IPS-15b (cell line): ENCODE measurements at regions not wholly inside any gene's neighbourhood (a gene's known extent, or its start where the extent isn't known, plus 50 kb on each side); places are given as distances from the start of the nearest gene placed in this dataset.
"Not testable (repeated sequence)": the region's sequence is repeated elsewhere in the genome, so short reads cannot be mapped to it uniquely, and the experiment has no call there.

Experiments
- H3K27me3 ChIP-seq: one replicate; pipeline ENCODE4 v1.6.1; 2013; ENCODE audit warnings: low read length; ENCODE audit not compliant: control insufficient read depth, insufficient read depth
- H3K36me3 ChIP-seq: one replicate; pipeline ENCODE4 v1.6.1; 2013; ENCODE audit warnings: low read length; ENCODE audit not compliant: control insufficient read depth, insufficient read depth
- H3K4me1 ChIP-seq: one replicate; pipeline ENCODE4 v1.6.1; 2013; ENCODE audit warnings: mild to moderate bottlenecking, low read length; ENCODE audit not compliant: control insufficient read depth, insufficient read depth
- H3K4me3 ChIP-seq: one replicate; pipeline ENCODE4 v1.5.1; 2013; ENCODE audit warnings: low read depth, low read length
- H3K9ac ChIP-seq: one replicate; pipeline ENCODE4 v1.6.1; 2013; ENCODE audit warnings: low read depth, mild to moderate bottlenecking, low read length
- H3K9me3 ChIP-seq: one replicate; pipeline ENCODE4 v1.6.1; 2013; ENCODE audit warnings: mild to moderate bottlenecking, low read length; ENCODE audit not compliant: control insufficient read depth, insufficient read depth

DNA sequence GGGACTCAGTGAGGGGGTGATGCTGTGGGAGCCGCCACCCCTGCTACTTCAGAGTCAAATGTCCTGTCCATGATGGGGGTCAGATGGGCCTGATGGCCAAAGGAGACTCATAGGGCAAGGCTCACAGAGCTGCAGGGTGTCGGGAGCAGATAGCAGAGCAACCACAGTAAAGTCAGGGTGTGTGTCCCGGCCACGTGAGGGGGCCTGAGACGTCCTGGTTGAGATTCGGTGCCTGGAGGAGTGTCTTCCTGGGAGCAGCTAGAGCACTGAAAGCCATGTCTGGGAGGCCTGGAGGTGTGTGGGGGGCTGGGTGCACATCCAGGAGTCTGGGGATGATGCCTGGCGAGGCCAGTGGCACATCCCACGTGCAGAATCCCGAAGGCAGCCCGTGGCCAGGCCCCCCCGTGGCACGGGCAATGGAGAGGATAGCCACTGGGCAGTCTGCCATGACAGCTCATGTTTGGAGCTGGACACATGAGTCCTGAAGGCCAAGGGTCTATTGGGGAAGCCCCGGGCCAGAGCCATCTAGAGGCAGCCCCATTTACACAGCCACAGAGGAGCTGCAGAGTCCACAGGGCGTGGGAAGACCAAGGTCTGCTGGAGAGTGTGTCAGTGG is 308.0 kb upstream of the SFSWAP start:
- no peak overlapping the region for H3K4me3 ChIP-seq
- no peak overlapping the region for H3K9ac ChIP-seq
- H3K4me1 ChIP-seq = no peaks in the 10 kb centered on the region
- H3K36me3 ChIP-seq = no peaks in the 10 kb centered on the region
- H3K9me3 ChIP-seq = no peaks in the 10 kb centered on the region
- no peaks in the 10 kb centered on the region for H3K27me3 ChIP-seq

- no peak overlapping the region for H3K4me3 ChIP-seq
- no peak overlapping the region for H3K9ac ChIP-seq
- H3K9me3 ChIP-seq = no peaks in the 10 kb centered on the region
- H3K36me3 ChIP-seq = no peaks in the 10 kb centered on the region
- H3K27me3 ChIP-seq = no peaks in the 10 kb centered on the region
- no peaks in the 10 kb centered on the region for H3K4me1 ChIP-seq
These were observed 307.2 kb upstream of the SFSWAP start for GRCh38 chr12:131403676-131404075.

DNA sequence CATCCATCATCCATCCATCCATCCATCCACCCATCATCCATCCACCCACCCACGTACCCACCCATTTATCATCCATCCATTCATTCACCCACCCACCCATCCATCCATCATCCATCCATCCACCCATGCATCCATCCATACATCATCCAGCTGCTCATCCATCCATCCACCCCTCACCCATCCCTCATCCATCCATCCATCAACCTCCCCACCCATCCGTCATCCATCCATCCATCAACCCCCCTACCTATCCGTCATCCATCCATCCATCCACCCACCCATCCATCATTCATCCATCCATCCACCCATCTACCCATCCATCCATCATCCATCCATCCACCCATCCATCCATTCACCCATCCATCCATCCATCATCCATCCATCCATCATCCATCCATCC is 306.2 kb upstream of the SFSWAP start:
- Histone ChIP-seq H3K27me3 (no peaks in the 10 kb centered on the region), H3K4me1 (no peaks in the 10 kb centered on the region), H3K4me3 (no peak overlapping the region), H3K9ac (no peak overlapping the region), H3K9me3 (no peaks in the 10 kb centered on the region), H3K36me3 (no peaks in the 10 kb centered on the region)

GRCh38 chr12:131407221-131408035 is 303.5 kb upstream of the SFSWAP start:
- no peaks in the 10 kb centered on the region for H3K27me3 ChIP-seq
- H3K9me3 ChIP-seq = no peaks in the 10 kb centered on the region
- H3K9ac ChIP-seq = no peak overlapping the region
- no peaks in the 10 kb centered on the region for H3K4me1 ChIP-seq
- no peaks in the 10 kb centered on the region for H3K36me3 ChIP-seq
- no peak overlapping the region for H3K4me3 ChIP-seq

DNA sequence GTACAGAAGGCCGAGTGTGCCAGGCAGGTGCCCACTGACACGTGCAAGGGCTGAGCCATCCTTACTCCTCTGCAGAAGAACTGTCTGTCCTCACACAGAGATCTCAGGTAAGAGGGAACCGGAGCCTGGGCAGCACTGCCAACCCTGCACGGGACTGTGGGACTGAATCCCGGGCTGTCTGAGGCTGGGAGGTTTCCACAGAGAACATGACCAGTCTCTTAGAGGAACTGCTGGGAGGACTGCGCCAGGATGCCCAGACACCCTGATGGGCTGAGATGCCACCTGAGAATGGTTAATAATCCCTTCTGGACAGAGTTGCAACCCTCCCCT is 302.9 kb upstream of the SFSWAP start:
- H3K36me3 ChIP-seq = no peaks in the 10 kb centered on the region
- H3K4me1 ChIP-seq = no peaks in the 10 kb centered on the region
- no peak overlapping the region for H3K9ac ChIP-seq
- no peak overlapping the region for H3K4me3 ChIP-seq
- H3K9me3 ChIP-seq = no peaks in the 10 kb centered on the region
- H3K27me3 ChIP-seq = no peaks in the 10 kb centered on the region

DNA sequence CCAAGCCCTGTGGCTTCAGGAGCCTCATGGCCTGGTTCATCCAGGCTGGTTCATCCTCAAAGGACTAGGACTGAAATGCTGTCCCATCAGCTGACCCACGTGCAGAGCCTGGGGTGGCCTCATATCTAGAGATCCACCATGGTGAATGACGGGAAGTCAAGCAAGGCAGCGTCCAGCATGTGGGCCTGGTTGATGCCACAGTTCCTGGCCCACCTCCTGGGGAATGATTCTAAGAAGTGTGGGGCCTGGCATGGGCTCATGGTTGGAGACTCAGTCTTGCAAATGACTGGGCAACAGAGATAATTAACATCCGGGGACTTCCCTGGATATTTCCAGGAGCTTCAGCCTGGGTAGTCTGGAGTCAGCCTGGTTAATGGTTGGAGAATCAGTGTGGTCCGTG is 302.4 kb upstream of the SFSWAP start:
- Histone ChIP-seq H3K36me3 (no peaks in the 10 kb centered on the region), H3K9me3 (no peaks in the 10 kb centered on the region), H3K4me3 (no peak overlapping the region), H3K4me1 (no peaks in the 10 kb centered on the region), H3K27me3 (no peaks in the 10 kb centered on the region), H3K9ac (no peak overlapping the region)

GRCh38 chr12:131409211-131409610 is 301.7 kb upstream of the SFSWAP start:
- no peak overlapping the region for H3K4me3 ChIP-seq
- no peaks in the 10 kb centered on the region for H3K36me3 ChIP-seq
- no peak overlapping the region for H3K9ac ChIP-seq
- H3K9me3 ChIP-seq = no peaks in the 10 kb centered on the region
- H3K27me3 ChIP-seq = no peaks in the 10 kb centered on the region
- no peaks in the 10 kb centered on the region for H3K4me1 ChIP-seq

- H3K9ac ChIP-seq, H3K4me3 ChIP-seq, H3K9me3 ChIP-seq: not testable (repeated sequence)
These were observed 299.1 kb upstream of the SFSWAP start for GRCh38 chr12:131411827-131412226.

DNA sequence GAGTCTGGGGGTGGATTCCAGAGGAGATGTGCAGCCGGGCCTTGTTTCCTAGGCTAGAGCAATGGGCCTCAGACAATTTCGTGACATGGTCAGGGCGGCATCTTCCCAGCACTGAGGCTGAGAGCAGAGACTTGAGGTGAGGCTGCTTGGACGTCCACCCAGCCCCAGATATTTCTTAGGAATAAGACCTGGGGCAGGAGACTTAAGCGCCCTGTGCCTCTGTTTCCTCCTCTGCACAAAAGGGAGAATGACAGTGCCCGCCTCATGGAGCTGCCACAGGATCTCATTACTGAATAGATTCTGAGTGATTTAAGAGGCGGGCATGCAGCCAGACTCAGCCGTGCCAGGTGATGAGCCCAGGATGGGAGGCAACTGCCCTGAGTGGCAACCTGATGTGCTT is 297.9 kb upstream of the SFSWAP start:
- no peaks in the 10 kb centered on the region for H3K9me3 ChIP-seq
- H3K36me3 ChIP-seq = peaks cover 2% of the 10 kb centered on the region
- no peaks in the 10 kb centered on the region for H3K27me3 ChIP-seq

More at GRCh38 chr12:131411827-131412226, 299.1 kb upstream of the SFSWAP start:
- H3K36me3 ChIP-seq, H3K4me1 ChIP-seq, H3K27me3 ChIP-seq: not testable (repeated sequence)

DNA sequence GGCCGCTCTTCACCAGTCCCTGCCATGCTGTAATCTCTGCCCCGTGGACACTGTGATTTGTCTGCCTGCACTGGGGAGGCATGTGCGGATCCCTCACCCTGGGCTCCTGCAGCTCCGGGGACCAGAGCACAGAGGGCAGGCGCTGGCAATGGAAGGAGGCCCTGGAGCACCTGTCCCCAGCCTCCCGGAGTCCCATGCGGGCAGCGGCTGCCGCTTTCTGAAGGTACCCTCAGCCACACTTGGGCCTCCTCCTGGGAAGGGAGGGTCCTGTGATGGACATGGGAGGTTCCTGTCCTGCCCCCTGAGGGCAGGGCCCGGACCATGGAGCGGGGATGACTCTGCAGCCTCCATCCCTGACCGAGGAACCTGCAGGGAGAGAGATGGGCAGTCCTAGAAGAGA is 297.4 kb upstream of the SFSWAP start:
- Histone ChIP-seq H3K9ac (no peak overlapping the region), H3K36me3 (peaks cover 2% of the 10 kb centered on the region), H3K27me3 (no peaks in the 10 kb centered on the region), H3K4me3 (no peak overlapping the region), H3K9me3 (no peaks in the 10 kb centered on the region), H3K4me1 (no peaks in the 10 kb centered on the region)

More for the DNA sequence above, 297.9 kb upstream of the SFSWAP start:
- H3K4me3 ChIP-seq = no peak overlapping the region
- H3K4me1 ChIP-seq = no peaks in the 10 kb centered on the region
- H3K9ac ChIP-seq = no peak overlapping the region

DNA sequence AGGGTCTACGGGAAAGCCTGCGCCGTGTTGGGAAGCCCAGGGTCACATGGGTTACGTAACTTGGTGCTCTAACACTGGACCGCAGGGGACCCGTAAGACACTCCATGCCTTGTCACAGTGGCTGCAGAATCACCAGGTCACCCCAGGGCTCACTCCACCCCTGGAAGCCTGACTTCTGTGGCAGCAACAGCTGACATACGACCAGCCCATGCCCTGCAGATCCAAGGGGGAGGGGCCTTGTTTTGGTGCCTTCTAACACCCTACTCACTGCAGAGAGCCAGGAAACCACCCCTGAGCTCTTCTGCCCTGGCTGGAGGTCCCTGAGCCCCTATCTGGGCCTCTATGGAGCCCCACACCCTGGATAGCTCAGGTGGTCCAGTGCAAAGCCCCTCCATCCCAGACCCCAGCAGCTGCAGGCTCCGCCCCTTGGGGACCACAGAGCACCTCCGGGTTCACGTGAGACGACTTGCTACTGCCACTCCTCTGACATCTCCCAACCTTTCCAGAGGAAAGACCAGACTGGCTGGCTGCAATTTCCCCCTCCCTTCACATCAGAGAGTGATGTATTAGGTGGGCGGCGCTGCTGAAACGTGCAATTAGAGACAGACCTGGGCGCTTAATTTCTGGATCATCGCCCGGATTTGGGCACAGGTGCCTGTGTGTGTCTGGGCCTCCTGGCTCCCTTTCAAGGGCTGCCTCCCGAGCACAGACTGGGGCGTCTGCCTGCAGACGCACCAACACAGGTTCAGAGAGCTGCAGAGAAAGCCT is 296.6 kb upstream of the SFSWAP start:
- H3K27me3 ChIP-seq, H3K36me3 ChIP-seq, H3K9ac ChIP-seq, H3K4me1 ChIP-seq, H3K4me3 ChIP-seq, H3K9me3 ChIP-seq: not testable (repeated sequence)

GRCh38 chr12:131415781-131416180 is 295.1 kb upstream of the SFSWAP start:
- no peaks in the 10 kb centered on the region for H3K9me3 ChIP-seq
- H3K36me3 ChIP-seq = peaks cover 2% of the 10 kb centered on the region
- no peaks in the 10 kb centered on the region for H3K27me3 ChIP-seq
- H3K4me3 ChIP-seq = no peak overlapping the region
- no peaks in the 10 kb centered on the region for H3K4me1 ChIP-seq
- H3K9ac ChIP-seq = no peak overlapping the region
